GM12872 (cell line): ENCODE measurements at regions not wholly inside any gene's neighbourhood (a gene's known extent, or its start where the extent isn't known, plus 50 kb on each side); places are given as distances from the start of the nearest gene placed in this dataset.

Source experiments
- CTCF ChIP-seq: IDR thresholded peaks from 3 replicates; pipeline ENCODE4 v1.5.1; 2011; ENCODE audit warnings: low read depth, mild to moderate bottlenecking, low read length, moderate library complexity; ENCODE audit not compliant: insufficient read depth

GRCh38 chr4:174183259-174183658 is 100.2 kb downstream of the FBXO8 start:
- TF ChIP-seq CTCF = no peak

GRCh38 chr4:174181827-174182226 is 101.6 kb downstream of the FBXO8 start:
- no peak for TF ChIP-seq CTCF

GRCh38 chr4:174177536-174177935 is 105.9 kb downstream of the FBXO8 start:
- no peak for TF ChIP-seq CTCF

GRCh38 chr4:174173360-174173759 is 110.1 kb downstream of the FBXO8 start:
- no peak for TF ChIP-seq CTCF

GRCh38 chr4:174172274-174172673 is 111.2 kb downstream of the FBXO8 start:
- no peak for TF ChIP-seq CTCF

GRCh38 chr4:174170906-174171305 is 112.6 kb downstream of the FBXO8 start:
- no peak for TF ChIP-seq CTCF

GRCh38 chr4:174170091-174170490 is 113.4 kb downstream of the FBXO8 start:
- TF ChIP-seq CTCF = no peak
